HG03521 (cell line): ENCODE measurements at regions not wholly inside any gene's neighbourhood (a gene's known extent, or its start where the extent isn't known, plus 50 kb on each side); places are given as distances from the start of the nearest gene placed in this dataset.
"Not testable (repeated sequence)": the region's sequence is repeated elsewhere in the genome, so short reads cannot be mapped to it uniquely, and the experiment has no call there.

ENCODE experiments used
- ATAC-seq: cut with Tn5 transposase; IDR thresholded peaks from one replicate; pipeline ENCODE4 v1.9.1; 2021; ENCODE audit warnings: mild to moderate bottlenecking, moderate library complexity; ENCODE audit not compliant: unreplicated experiment

DNA sequence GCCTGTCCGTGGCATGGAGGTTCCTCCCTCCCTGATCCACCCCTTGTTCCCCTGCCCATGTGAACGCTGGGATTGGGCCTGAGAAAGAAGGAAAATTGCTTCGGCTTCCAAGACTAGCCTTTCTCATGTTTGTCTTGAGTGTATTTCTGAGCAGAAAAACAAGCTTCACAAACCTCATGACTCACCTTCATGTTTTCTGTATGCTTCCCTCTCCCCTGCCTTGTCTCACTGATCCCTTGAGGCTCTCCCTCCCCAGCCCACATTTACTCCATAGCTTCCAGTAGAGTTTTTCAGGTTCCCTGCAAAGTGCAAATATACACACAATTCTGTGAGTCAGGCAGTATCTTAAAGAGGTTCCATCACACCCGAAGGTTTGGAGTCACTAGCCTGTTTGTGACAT, 572.4 kb downstream of the UQCRFS1 start:
- ATAC-seq, result no peak

DNA sequence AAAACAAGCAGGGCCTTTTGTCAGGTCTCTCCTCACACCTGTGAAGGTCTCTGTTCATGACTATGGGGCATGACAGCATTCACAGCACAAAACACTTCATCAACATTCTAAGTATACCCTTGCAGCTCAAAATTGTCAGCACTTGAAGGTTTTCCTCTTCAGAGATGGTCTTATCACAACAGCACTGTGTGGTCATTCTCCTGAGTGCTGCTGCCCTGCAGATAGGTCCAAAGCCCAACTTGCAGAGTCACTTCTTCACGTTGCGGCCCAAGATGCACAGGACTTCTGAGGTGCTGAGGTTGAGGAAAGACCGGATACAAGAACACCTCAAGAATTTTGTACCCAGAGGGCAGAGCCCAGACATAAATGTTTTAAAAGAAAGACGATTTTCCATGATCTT, 574.5 kb downstream of the UQCRFS1 start:
- no peak for ATAC-seq

DNA sequence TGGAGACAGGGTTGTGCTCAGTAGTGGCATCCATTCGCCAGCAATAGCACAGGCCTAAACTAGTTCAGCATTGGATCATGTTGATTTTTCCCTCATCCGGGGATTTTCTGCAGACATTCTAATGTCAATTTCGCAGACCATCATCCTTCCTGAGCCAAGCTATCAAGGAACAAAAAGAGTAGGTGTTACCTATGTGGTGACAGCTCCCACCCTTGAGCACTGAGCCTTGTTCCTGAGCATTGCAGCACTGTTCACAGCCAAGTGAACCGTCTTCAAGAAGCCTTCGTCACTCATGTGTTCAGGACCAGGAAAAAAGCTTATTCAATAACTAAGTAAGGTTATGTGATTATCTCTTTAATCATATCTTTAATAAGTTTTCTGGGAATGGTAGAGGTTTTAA, 576.2 kb downstream of the UQCRFS1 start:
- ATAC-seq, result no peak

DNA sequence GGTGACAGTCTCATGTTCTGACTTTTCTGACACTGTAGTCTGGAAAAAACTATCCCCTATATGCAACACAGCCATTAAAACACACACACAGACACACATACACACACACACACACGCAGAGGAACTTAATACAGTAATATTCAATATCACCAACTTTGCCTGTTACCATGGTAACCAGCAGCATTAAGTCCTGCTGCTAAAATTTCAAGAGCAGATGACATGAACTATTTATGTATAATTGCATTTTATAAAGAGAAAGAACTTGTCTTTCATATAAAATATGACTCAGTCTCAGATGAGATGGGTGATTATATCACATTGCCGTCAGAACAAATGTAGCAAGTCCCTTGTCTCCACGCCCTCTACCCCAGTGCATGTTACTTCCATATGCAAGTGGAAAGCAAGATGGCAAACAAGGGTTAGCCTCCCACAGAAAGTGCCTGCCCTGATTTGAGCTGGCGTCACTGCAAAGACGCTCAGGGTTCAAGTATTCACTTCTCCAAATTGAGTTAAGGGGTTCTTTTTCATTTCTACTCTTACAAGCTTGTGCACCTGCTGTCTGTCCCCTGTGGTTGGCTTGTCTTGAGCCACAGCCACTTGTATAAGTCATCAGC, 576.8 kb downstream of the UQCRFS1 start:
- no peak for ATAC-seq

DNA sequence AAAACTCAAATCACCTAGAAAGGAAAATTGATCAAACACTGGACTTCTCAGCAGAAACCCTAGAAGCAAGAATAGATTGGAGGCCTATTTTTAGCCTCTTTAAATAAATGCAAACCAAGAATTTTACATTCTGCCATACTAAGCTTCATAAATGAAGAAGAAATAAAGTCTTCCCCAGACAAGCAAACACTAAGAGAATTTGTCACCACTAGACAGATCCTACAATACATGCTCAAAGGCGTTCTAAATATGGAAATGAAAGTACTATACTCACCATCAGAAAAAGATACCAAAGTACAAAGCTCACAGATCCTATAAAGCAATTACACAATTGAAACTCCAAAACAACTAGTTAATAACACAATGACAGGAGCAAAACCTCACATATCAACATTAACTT, 578.1 kb downstream of the UQCRFS1 start:
- ATAC-seq, result no peak

DNA sequence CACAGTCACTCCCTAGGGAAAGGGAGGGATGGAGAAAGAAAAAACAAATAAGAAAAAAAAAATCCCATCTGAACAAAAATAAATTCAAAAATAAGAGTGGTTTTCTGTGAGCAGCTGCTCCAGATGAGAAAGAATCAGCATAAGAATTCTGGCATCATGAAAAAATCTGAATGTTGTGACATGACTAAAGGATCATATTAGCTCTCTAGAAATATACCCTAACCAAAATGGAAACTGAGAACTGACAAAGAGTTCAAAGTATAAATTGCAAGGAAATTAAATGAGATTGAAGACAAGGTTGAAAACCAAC, 579.0 kb downstream of the UQCRFS1 start:
- ATAC-seq, result no peak

DNA sequence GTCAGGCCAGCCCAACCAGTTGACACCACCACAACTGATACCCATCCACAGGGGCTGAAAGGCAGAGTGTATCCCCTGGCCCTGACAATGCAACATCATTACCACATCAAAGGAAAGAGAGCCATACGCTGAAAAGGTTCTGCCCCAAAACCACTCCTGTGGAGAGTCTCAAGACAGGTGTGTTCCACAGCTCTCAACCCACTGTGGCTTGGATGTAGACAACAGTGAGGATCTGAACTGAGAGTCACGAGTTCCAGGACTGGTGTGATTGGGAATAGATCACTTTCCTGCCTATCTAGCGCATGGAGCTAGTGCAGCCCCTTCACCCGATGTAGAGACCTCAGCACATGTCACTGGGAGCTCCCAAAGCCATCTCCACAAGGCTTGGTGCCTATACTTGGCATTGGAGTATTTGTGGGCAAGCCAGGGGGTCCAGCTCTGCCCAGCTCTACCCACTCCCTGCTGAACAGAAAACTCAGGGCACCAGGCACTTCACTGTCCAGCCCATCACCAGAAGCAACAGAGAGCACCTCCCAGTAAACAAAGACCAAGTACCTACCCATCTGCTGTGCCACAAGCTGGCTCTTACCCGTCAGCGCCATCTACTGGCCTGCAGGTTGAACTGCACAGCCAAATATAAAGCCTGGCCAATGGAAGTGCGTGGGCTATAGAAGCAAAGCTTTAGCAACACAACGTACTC, 579.5 kb downstream of the UQCRFS1 start:
- ATAC-seq, result no peak

DNA sequence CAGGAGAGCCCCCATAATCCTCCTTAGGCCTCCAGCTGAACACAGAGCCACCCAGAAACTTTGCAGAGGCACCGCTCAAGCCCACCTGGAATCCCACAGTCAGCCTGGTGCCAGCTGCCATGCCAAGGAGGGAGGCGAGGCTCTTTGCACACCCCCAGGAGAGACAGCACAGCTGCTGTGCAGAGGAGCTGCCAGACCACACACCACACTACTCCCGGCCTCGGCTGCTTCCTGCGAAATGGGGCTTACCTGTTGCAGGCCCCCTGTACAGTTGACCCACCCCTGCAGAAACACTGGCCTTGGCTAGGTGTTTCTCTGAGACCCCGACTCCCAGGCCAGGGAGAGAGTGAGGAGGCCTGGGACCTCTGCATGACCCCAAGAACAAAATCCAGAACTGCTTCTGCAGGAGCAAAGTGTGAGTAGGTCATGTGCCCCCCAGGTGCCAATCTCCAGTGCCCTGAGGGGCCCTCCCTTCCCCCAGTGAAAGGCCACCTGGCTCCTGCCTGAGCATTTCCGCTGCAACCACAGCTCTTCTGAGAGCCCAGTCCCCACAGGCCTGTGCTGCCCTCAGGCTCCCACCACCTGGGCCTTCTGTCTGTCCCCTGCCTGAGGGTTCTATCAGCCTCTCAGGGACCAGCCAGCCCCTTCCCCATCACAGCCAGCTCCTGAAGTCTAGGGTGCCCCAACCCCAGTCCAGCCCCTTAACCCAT, 580.4 kb downstream of the UQCRFS1 start:
- no peak for ATAC-seq

DNA sequence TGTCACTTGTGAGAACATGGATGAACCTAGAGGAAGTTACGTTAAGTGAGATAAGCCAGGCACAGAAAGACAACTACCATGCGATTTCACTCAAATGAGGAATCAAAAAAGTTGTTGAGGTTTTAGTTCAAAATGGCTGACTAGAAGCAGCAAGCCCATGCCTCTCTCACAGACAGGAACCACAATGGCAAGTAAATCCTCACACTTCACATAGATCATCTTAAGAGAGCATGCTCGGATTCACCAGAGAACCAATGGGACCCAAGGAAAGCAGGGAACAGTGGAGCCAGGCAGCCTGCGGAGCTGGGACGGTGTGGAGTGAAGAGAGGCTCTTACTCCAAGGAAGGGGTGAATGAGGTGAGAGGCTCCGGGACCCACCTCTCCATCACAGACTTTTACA, 581.0 kb downstream of the UQCRFS1 start:
- no peak for ATAC-seq

DNA sequence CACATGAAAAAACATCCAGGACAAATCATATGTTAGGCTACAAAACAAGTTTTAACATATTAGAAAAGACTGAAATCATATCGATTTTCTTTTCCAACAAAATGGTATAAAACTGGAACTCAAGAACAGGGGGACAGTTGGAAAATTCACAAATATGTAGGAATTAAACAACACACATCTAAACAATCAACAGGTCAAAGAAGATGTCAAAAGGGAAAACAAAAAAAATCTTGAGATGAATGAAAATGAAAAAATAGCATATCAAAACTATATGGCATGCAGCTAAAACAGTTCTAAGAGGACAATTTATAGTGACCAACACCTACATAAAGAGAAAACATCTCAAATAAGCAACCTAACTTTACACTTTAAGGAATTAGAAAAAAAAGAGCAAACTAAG, 585.3 kb downstream of the UQCRFS1 start:
- ATAC-seq, result no peak

DNA sequence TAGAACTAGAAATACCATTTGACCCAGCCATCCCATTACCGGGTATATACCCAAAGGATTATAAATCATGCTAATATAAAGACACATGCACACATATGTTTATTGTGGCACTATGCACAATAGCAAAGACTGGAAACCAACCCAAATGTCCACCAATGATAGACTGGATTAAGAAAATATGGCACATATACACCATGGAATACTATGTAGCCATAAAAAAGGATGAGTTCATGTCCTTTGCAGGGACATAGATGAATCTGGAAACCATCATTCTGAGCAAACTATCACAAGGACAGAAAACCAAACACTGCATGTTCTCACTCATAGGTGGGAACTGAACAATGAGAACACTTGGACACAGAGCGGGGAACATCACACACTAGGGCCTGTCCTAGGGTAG, 586.5 kb downstream of the UQCRFS1 start:
- ATAC-seq, result not testable (repeated sequence)

DNA sequence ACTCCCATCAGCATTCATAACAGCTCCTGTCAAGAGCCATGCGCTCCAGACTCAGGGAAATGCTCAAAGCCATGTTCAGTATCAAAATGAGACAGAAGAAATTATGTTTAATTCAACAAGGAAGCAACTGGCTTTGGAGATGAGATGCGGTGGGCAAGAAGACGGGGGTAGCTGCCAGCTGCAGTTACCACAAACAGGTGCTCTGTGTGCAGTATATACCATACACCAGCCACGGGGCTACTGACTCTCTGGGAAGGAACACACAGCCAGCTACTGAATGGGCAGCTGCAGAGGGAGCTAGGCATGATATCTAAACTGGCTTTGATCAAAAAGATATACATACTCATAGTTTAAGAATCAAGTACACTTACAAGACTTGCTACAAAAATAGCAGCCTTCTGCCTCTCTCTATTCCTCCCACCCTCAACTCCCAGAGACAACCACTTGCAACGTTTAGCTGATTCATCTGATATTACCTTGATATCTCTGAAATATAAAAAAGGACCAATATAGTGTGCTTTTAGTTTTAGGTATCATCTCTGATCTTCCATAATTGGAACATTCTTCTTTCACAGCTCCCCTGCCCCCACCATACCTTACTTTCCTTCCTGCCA, 593.0 kb downstream of the UQCRFS1 start:
- no peak for ATAC-seq

DNA sequence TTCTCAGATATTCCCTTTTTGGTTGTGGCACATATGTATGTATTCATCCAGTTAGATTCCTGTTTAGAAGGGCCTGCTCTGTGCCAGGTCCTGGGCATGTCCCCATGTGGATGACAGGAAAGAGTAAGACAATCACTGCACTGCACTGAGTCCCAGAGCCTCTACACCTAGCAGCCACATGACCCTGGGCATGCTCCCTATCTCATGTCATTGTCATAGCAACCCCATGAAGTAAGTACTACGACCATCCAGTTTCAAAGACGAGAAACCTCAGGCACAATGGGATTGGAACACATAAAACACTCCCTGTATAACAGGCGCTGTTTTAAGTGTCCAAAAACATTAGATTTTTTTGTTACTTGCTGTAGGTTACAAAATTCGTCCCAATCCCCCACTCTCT, 594.4 kb downstream of the UQCRFS1 start:
- ATAC-seq, result no peak

DNA sequence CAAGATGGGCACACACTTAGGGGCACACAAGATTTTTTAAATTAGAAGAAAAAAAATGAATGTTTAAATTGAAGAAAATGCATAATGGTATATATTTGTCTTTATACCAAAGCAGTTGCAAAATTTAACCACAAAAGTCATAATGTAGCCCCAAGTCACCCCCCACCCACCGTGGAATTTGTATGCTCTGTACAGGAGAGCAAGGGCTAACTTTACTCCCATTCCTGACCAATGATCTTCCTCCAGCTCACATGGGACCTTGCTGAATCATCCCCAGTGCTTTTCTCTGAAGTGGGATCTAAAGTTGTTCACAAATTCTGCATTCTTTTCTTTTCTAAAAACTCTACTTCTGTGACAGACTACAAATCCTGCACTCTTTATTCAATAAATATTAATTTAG, 597.0 kb downstream of the UQCRFS1 start:
- no peak for ATAC-seq

DNA sequence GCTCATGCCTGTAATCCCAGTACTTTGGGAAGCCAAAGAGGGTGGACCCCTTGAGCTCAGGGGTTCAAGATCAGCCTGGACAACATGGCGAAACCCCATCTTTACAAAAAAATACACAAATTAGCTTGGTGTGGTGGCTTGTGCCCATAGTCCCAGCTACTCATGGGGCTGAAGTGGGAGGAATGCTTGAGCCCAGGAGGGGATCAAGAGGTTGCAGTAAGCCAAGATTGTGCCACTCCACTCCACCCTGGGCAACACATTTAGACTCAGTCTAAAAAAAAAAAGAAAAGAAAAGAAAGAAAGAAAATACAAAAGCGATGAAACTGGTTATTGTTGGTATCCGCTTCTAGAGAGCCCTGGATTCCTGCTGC, 597.4 kb downstream of the UQCRFS1 start:
- no peak for ATAC-seq

DNA sequence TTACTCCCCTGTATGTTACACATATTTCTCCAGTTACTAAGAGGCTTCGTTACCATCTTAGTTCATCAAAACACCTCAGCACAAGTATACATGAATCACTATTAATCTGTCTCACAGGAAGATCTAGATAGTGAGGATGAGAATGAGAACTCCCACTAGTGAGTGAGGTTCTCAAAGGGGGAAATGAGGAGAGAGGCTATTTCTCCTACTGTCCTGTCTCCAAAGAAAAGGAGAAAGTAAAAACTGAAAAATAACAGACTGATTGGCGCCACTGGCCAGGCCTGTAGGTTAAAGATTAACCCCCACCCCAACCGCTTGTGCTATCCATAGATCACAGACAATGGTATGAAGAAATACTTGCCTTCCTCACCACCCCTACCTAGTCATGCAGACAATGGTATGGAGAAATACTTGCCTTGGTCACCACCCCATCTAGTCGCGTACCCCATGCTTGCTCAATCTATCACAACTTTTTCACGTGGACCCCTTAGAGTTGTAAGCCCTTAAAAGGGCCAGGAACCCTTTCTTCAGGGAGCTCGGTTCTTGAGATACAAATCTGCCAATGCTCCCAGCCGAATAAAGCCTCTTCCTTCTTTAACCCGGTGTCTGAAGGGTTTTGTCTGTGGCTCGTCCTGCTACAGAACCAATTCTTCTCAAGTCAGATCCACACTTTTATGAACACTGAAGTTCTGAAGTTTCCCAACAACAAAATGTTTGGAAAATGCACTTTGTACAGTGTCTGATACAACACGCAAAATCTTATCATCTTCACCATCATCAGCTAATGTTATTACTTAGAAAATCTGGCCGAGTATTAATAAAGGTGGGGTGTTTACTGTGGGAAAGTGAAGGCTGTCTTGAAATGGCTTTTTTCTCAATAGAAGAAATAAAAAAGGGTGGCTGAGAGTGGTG, 598.1 kb downstream of the UQCRFS1 start:
- ATAC-seq, result no peak

DNA sequence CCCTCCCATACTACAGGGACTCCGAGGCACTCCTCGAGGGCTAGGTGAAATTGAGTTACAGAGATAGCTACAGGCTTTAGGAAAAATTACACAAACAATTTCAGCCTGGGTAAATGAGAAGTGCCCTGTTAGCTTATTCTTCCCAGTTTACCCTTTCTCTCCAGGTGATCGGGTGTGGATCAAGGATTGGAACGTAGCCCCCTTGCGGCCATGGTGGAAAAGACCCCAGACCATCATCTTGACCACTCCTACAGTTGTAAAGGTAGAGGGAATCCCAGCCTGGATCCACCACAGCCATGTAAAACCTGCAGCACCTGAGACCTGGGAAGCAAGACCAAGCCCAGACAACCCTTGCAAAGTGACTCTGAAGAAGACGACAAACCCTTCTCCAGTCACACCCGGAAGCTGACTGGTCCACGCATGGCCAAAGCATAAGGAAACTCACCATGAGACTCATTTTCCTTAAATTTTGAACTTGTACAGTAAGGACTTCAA, 600.6 kb downstream of the UQCRFS1 start:
- no peak for ATAC-seq

DNA sequence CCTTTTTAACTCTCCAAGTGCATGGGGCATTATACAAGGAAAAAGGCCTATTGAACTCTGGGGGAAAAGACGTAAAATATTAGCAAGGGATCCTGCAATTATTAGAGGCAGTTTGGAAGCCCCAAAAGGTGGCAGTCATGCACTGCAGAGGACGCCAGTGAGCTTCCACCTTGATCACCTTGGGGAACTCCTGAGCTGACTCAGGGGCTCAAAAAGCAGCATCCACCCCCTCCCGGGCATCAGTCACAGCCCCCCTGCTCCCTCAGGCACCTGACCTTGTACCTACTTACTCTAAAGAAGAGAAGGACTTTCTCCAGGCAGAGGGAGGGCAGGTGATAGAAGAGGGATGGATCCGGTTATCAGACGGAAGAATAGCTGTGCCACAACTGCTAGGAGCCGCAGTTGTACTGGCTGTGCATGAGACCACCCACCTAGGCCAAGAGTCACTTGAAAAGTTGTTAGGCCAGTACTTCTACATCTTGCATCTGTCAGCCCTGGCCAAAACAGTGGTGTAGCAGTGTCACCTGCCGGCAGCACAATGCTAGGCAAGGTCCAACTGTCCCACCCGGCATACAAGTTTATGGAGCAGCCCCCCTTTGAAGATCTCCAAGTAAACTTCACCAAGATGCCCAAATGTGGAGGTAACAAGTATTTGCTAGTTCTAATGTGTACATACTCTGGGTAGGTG, 601.6 kb downstream of the UQCRFS1 start:
- not testable (repeated sequence) for ATAC-seq

DNA sequence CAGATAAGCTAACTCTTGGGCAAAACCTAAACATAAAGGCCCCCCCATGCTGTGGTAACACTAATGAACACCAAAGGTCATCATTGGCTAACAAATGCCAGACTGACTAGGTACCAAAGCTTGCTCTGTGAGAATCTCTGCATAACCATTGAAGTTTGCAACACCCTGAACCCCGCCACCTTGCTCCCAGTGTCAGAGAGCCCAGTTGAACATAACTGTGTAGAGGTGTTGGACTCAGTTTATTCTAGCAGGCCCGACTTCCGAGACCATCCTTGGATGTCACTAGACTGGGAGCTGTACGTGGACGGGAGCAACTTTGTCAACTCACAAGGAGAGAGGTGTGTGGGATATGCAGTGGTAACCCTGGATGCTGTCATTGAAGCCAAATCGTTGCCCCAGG, 602.2 kb downstream of the UQCRFS1 start:
- ATAC-seq, result no peak

DNA sequence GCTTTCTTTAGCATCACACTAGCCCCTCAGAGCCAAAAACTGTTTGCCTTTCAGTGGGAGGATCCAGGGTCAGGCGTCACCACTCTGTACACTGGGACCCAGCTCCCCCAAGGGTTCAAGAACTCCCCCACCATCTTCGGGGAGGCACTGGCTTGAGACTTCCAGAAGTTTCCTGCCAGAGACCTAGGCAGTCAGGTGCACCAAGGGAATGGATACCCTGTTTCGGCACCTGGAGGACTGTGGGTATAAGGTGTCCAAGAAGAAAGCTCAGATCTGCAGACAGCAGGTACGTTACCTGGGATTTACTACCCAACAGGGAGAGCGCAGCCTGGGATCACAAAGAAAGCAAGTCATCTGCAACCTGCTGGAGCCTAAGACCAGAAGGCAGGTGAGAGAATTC, 603.0 kb downstream of the UQCRFS1 start:
- ATAC-seq, result no peak
